ENCODE measurements at regions not wholly inside any gene's neighbourhood (a gene's known extent, or its start where the extent isn't known, plus 50 kb on each side); places are given as distances from the start of the nearest gene placed in this dataset.

DNA sequence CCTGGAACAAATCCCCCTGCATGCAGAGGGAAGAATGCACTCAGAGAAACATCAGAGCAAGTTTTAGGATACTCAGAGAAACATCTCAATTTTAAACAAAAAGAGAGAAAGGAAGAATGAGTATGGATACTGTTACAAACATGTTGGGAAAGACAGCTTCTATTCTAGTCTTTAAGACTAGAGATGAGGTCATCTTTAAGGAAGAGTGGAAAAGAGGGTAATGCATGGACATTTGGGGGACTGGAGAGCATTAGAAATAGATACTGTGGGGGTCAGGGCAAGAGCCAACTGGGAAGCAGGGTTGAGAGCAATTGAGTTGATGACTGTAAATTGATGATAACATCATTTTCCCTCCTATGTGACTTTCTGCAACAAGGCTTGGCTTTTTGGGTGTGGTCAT, 431.2 kb downstream of the CDH26 start:
- TF ChIP-seq, protein P1, sequence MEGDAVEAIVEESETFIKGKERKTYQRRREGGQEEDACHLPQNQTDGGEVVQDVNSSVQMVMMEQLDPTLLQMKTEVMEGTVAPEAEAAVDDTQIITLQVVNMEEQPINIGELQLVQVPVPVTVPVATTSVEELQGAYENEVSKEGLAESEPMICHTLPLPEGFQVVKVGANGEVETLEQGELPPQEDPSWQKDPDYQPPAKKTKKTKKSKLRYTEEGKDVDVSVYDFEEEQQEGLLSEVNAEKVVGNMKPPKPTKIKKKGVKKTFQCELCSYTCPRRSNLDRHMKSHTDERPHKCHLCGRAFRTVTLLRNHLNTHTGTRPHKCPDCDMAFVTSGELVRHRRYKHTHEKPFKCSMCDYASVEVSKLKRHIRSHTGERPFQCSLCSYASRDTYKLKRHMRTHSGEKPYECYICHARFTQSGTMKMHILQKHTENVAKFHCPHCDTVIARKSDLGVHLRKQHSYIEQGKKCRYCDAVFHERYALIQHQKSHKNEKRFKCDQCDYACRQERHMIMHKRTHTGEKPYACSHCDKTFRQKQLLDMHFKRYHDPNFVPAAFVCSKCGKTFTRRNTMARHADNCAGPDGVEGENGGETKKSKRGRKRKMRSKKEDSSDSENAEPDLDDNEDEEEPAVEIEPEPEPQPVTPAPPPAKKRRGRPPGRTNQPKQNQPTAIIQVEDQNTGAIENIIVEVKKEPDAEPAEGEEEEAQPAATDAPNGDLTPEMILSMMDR (IDR thresholded peaks at IDR 0.05): no peak
- no peak for TF ChIP-seq POLR2A (IDR thresholded peaks at IDR 0.05)

Measured in uterus (tissue), 2 donors.